Activated T-cell treated with anti-CD3 and anti-CD28 coated beads, Interleukin-2, amount 50 U/mL, for 72 hours (primary cell): ENCODE measurements at regions not wholly inside any gene's neighbourhood (a gene's known extent, or its start where the extent isn't known, plus 50 kb on each side); places are given as distances from the start of the nearest gene placed in this dataset.

Experiments used
- ATAC-seq, 2 donors: fragments of 150-1000 bp; cut with Tn5 transposase; replicated peaks in 1 of 2; 2 replicates each; pipeline ENCODE4 v1.10.0; 2021; ENCODE audit warnings: moderate library complexity in 2 of 2, mild to moderate bottlenecking in 1 of 2
- DNase-seq, 2 donors: peaks; one replicate each; pipeline ENCODE4 v3.0.0; 2021 to 2022; ENCODE audit warnings: mixed read lengths in 1 of 2
- H3K27ac Mint-ChIP-seq: one replicate; pipeline ENCODE4 v1.8.0; 2022; ENCODE audit warnings: mild to moderate bottlenecking, moderate library complexity, mixed read lengths
- H3K27me3 Mint-ChIP-seq: one replicate; pipeline ENCODE4 v1.8.0; 2022; ENCODE audit warnings: low read depth, mixed read lengths
- H3K36me3 Mint-ChIP-seq, 2 donors: one replicate each; pipeline ENCODE4 v1.8.0; 2022; ENCODE audit warnings: mixed read lengths in 2 of 2, mild to moderate bottlenecking in 1 of 2; ENCODE audit not compliant: insufficient read depth in 2 of 2
- H3K4me1 Mint-ChIP-seq: one replicate; pipeline ENCODE4 v1.8.0; 2022; ENCODE audit warnings: low read depth, mixed read lengths
- H3K4me3 Mint-ChIP-seq, 2 donors: one replicate each; pipeline ENCODE4 v1.8.0; 2022; ENCODE audit warnings: mild to moderate bottlenecking in 2 of 2, mixed read lengths in 2 of 2, moderate library complexity in 2 of 2
- H3K9me3 Mint-ChIP-seq, 2 donors: one replicate each; pipeline ENCODE4 v1.8.0; 2022; ENCODE audit warnings: mixed read lengths in 2 of 2

- no peak for ATAC-seq
- DNase-seq = no peak
- Mint-ChIP-seq H3K27ac (no peak overlapping the region), H3K4me3 (no peak overlapping the region), H3K4me1 (no peaks in the 10 kb centered on the region), H3K9me3 (peaks cover 12 to 22% of the 10 kb centered on the region in 2 donors), H3K36me3 (peaks cover 4 to 6% of the 10 kb centered on the region in 2 donors), H3K27me3 (no peaks in the 10 kb centered on the region)
Measured at GRCh38 chr4:181911420-181911819, 331.8 kb upstream of the TENM3 start.

GRCh38 chr4:181933471-181933870, 309.7 kb upstream of the TENM3 start:
- Mint-ChIP-seq H3K27me3 (no peaks in the 10 kb centered on the region), H3K4me1 (no peaks in the 10 kb centered on the region), H3K36me3 (no peaks in the 10 kb centered on the region), H3K27ac (no peak overlapping the region), H3K9me3 (peaks cover 9 to 15% of the 10 kb centered on the region in 2 donors), H3K4me3 (no peak overlapping the region)
- no peak for DNase-seq
- ATAC-seq = no peak

- Mint-ChIP-seq H3K27ac (no peak overlapping the region), H3K27me3 (no peaks in the 10 kb centered on the region), H3K4me1 (no peaks in the 10 kb centered on the region), H3K4me3 (no peak overlapping the region), H3K36me3 (no peaks in the 10 kb centered on the region), H3K9me3 (peaks cover 0 to 8% of the 10 kb centered on the region in 2 donors)
- ATAC-seq (no peak), DNase-seq (no peak)
Measured at GRCh38 chr4:181938631-181939030, 304.6 kb upstream of the TENM3 start.

- H3K27me3 Mint-ChIP-seq = no peaks in the 10 kb centered on the region
- H3K4me1 Mint-ChIP-seq = no peaks in the 10 kb centered on the region
- no peaks in the 10 kb centered on the region for H3K36me3 Mint-ChIP-seq
- DNase-seq = no peak
- H3K27ac Mint-ChIP-seq = no peak overlapping the region
- ATAC-seq = no peak
- H3K4me3 Mint-ChIP-seq = no peak overlapping the region
- peaks cover 0 to 8% of the 10 kb centered on the region in 2 donors for H3K9me3 Mint-ChIP-seq
Measured at GRCh38 chr4:181939199-181939945, 303.8 kb upstream of the TENM3 start.

- ATAC-seq (no peak), DNase-seq (no peak)
- Mint-ChIP-seq H3K36me3 (no peaks in the 10 kb centered on the region), H3K4me1 (no peaks in the 10 kb centered on the region), H3K27ac (no peak overlapping the region), H3K4me3 (no peak overlapping the region), H3K9me3 (no peaks in the 10 kb centered on the region), H3K27me3 (no peaks in the 10 kb centered on the region)
Measured at GRCh38 chr4:181944527-181944926, 298.7 kb upstream of the TENM3 start.

GRCh38 chr4:181946902-181947301, 296.3 kb upstream of the TENM3 start:
- H3K27ac Mint-ChIP-seq = no peak overlapping the region
- no peak for DNase-seq
- no peak for ATAC-seq
- no peaks in the 10 kb centered on the region for H3K36me3 Mint-ChIP-seq
- no peaks in the 10 kb centered on the region for H3K4me1 Mint-ChIP-seq
- peaks cover 0 to 2% of the 10 kb centered on the region in 2 donors for H3K9me3 Mint-ChIP-seq
- no peak overlapping the region for H3K4me3 Mint-ChIP-seq
- H3K27me3 Mint-ChIP-seq = no peaks in the 10 kb centered on the region

- Mint-ChIP-seq H3K27ac (no peak overlapping the region), H3K9me3 (peaks cover 0 to 2% of the 10 kb centered on the region in 2 donors), H3K36me3 (no peaks in the 10 kb centered on the region), H3K27me3 (no peaks in the 10 kb centered on the region), H3K4me1 (no peaks in the 10 kb centered on the region), H3K4me3 (no peak overlapping the region)
- no peak for DNase-seq
- no peak for ATAC-seq
Measured at GRCh38 chr4:181948839-181949382, 294.3 kb upstream of the TENM3 start.

- DNase-seq (no peak), ATAC-seq (no peak)
- Mint-ChIP-seq H3K27ac (no peak overlapping the region), H3K36me3 (no peaks in the 10 kb centered on the region), H3K4me1 (no peaks in the 10 kb centered on the region), H3K9me3 (peaks cover 0 to 2% of the 10 kb centered on the region in 2 donors), H3K4me3 (no peak overlapping the region), H3K27me3 (no peaks in the 10 kb centered on the region)
Measured at GRCh38 chr4:181949704-181950312, 293.4 kb upstream of the TENM3 start.

- H3K4me3 Mint-ChIP-seq = no peak overlapping the region
- ATAC-seq (no peak), DNase-seq (no peak)
- no peaks in the 10 kb centered on the region for H3K36me3 Mint-ChIP-seq
- H3K27ac Mint-ChIP-seq = no peak overlapping the region
- no peaks in the 10 kb centered on the region for H3K27me3 Mint-ChIP-seq
- peaks cover 0 to 2% of the 10 kb centered on the region in 2 donors for H3K9me3 Mint-ChIP-seq
- H3K4me1 Mint-ChIP-seq = no peaks in the 10 kb centered on the region
Measured at GRCh38 chr4:181950372-181951127, 292.7 kb upstream of the TENM3 start.

- Mint-ChIP-seq H3K4me3 (no peak overlapping the region), H3K9me3 (peaks cover 0 to 2% of the 10 kb centered on the region in 2 donors), H3K27me3 (no peaks in the 10 kb centered on the region), H3K27ac (no peak overlapping the region), H3K4me1 (no peaks in the 10 kb centered on the region), H3K36me3 (no peaks in the 10 kb centered on the region)
- DNase-seq (no peak), ATAC-seq (no peak)
Measured at GRCh38 chr4:181951265-181951664, 291.9 kb upstream of the TENM3 start.

- Mint-ChIP-seq H3K4me3 (no peak overlapping the region), H3K4me1 (no peaks in the 10 kb centered on the region), H3K9me3 (peaks cover 0 to 3% of the 10 kb centered on the region in 2 donors), H3K27me3 (no peaks in the 10 kb centered on the region), H3K27ac (no peak overlapping the region), H3K36me3 (no peaks in the 10 kb centered on the region)
- DNase-seq = no peak
- no peak for ATAC-seq
Measured at GRCh38 chr4:181952478-181952877, 290.7 kb upstream of the TENM3 start.

GRCh38 chr4:181956512-181956911, 286.7 kb upstream of the TENM3 start:
- no peaks in the 10 kb centered on the region for H3K27me3 Mint-ChIP-seq
- no peak for ATAC-seq

GRCh38 chr4:181957088-181957487, 286.1 kb upstream of the TENM3 start:
- H3K36me3 Mint-ChIP-seq = no peaks in the 10 kb centered on the region
- no peak for ATAC-seq
- H3K4me3 Mint-ChIP-seq = no peak overlapping the region
- H3K4me1 Mint-ChIP-seq = no peaks in the 10 kb centered on the region
- no peaks in the 10 kb centered on the region for H3K27me3 Mint-ChIP-seq
- H3K27ac Mint-ChIP-seq = no peak overlapping the region
- H3K9me3 Mint-ChIP-seq = peaks cover 0 to 1% of the 10 kb centered on the region in 2 donors
- DNase-seq = no peak

More at GRCh38 chr4:181956512-181956911, 286.7 kb upstream of the TENM3 start:
- DNase-seq = no peak
- Mint-ChIP-seq H3K4me1 (no peaks in the 10 kb centered on the region), H3K4me3 (no peak overlapping the region), H3K9me3 (peaks cover 0 to 1% of the 10 kb centered on the region in 2 donors), H3K27ac (no peak overlapping the region), H3K36me3 (no peaks in the 10 kb centered on the region)
